B cell (primary cell): ENCODE measurements at regions not wholly inside any gene's neighbourhood (a gene's known extent, or its start where the extent isn't known, plus 50 kb on each side); places are given as distances from the start of the nearest gene placed in this dataset.

ENCODE experiments used
- EZH2 ChIP-seq: IDR thresholded peaks from 2 replicates; pipeline ENCODE4 v1.6.1; 2012; ENCODE audit warnings: borderline replicate concordance, low read depth, mild to moderate bottlenecking, moderate library complexity, low read length; ENCODE audit not compliant: insufficient read depth, poor library complexity, severe bottlenecking
- TF ChIP-seq, protein P1 (sequence below): fragments of 200-600 bp; IDR thresholded peaks from one replicate; pipeline ENCODE4 v1.8.0; 2022; ENCODE audit warnings: antibody characterized with exemption, mild to moderate bottlenecking

DNA sequence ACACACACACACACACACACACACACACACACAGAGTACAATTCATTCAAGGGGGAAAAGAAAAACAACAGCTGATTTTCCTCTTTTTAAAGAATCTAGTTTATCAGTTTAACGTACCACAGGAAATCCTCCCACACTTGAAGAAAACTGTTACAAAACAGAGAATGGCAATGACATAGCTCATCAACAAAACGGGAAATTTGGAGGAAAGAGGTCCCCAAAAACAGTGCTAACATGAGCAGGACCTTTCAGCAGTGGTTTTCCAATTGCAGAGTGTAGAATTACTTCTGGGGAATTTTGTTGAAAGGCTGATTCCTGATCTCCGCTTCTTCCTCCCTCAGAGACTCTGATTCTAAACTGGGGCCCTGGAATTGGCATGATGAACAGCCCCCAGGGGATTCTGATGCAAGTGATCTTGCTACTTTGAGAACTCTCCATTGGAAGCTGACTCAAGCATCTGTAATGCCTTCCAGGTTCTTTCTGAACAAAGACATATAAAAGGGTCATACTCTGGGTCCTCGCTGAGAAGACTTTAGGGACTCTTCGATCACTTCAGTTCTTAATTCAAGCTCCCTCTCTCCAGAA lies 442.6 kb upstream of the PROK2 start:
- TF ChIP-seq, protein P1, sequence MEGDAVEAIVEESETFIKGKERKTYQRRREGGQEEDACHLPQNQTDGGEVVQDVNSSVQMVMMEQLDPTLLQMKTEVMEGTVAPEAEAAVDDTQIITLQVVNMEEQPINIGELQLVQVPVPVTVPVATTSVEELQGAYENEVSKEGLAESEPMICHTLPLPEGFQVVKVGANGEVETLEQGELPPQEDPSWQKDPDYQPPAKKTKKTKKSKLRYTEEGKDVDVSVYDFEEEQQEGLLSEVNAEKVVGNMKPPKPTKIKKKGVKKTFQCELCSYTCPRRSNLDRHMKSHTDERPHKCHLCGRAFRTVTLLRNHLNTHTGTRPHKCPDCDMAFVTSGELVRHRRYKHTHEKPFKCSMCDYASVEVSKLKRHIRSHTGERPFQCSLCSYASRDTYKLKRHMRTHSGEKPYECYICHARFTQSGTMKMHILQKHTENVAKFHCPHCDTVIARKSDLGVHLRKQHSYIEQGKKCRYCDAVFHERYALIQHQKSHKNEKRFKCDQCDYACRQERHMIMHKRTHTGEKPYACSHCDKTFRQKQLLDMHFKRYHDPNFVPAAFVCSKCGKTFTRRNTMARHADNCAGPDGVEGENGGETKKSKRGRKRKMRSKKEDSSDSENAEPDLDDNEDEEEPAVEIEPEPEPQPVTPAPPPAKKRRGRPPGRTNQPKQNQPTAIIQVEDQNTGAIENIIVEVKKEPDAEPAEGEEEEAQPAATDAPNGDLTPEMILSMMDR: no peak
- no peak for TF ChIP-seq EZH2
